GM23338 (cell line): ENCODE measurements at regions not wholly inside any gene's neighbourhood (a gene's known extent, or its start where the extent isn't known, plus 50 kb on each side); places are given as distances from the start of the nearest gene placed in this dataset.

Experiments used
- CREB1 ChIP-seq: fragments of 250-450 bp; sonication (Bioruptor Pico); IDR thresholded peaks from 2 replicates; pipeline ENCODE4 v1.5.0; 2020; ENCODE audit warnings: low read depth, mild to moderate bottlenecking, moderate library complexity
- EZH2 ChIP-seq: fragments of 200-600 bp; sonication (generic); IDR thresholded peaks from one replicate; pipeline ENCODE4 v1.8.0; 2017; ENCODE audit warnings: antibody characterized with exemption, mild to moderate bottlenecking, low read depth; ENCODE audit not compliant: unreplicated experiment
- EZH2phosphoT487 ChIP-seq: fragments of 200-600 bp; sonication (generic); IDR thresholded peaks from one replicate; pipeline ENCODE4 v1.8.1; 2018; ENCODE audit warnings: antibody characterized with exemption; ENCODE audit not compliant: unreplicated experiment
- JUNB ChIP-seq: IDR thresholded peaks from one replicate; pipeline ENCODE4 v1.6.1; 2016; ENCODE audit warnings: antibody characterized with exemption; ENCODE audit not compliant: unreplicated experiment
- NANOG ChIP-seq: IDR thresholded peaks from 2 replicates; pipeline ENCODE4 v1.6.1; 2016; ENCODE audit warnings: antibody characterized with exemption, borderline replicate concordance
- POLR2AphosphoS5 ChIP-seq: IDR thresholded peaks from 2 replicates; pipeline ENCODE4 v1.6.1; 2016; ENCODE audit warnings: antibody characterized with exemption, low read depth
- ZNF331 ChIP-seq: fragments of 250-450 bp; sonication (Bioruptor Pico); IDR thresholded peaks from 2 replicates; pipeline ENCODE4 v1.5.0; 2020; ENCODE audit warnings: low read depth, mild to moderate bottlenecking, moderate library complexity
- TF ChIP-seq, protein P1 (sequence below), 2 experiments: fragments of 200-600 bp in 1 of 2; sonication (generic) in 1 of 2; conservative IDR thresholded peaks; 2 replicates each; pipeline versions ENCODE4 v1.5.1 to v1.6.1; 2016 to 2017; ENCODE audit warnings: antibody characterized with exemption in 2 of 2, low read depth in 2 of 2, mild to moderate bottlenecking in 2 of 2, moderate library complexity in 1 of 2
- TF ChIP-seq, protein P2 (sequence below): IDR thresholded peaks from one replicate; pipeline ENCODE4 v1.6.1; 2018; ENCODE audit warnings: antibody characterized with exemption; ENCODE audit not compliant: unreplicated experiment
- TF ChIP-seq, protein P3 (sequence below): IDR thresholded peaks from 2 replicates; pipeline ENCODE4 v1.6.1; 2016; ENCODE audit warnings: antibody characterized with exemption

DNA sequence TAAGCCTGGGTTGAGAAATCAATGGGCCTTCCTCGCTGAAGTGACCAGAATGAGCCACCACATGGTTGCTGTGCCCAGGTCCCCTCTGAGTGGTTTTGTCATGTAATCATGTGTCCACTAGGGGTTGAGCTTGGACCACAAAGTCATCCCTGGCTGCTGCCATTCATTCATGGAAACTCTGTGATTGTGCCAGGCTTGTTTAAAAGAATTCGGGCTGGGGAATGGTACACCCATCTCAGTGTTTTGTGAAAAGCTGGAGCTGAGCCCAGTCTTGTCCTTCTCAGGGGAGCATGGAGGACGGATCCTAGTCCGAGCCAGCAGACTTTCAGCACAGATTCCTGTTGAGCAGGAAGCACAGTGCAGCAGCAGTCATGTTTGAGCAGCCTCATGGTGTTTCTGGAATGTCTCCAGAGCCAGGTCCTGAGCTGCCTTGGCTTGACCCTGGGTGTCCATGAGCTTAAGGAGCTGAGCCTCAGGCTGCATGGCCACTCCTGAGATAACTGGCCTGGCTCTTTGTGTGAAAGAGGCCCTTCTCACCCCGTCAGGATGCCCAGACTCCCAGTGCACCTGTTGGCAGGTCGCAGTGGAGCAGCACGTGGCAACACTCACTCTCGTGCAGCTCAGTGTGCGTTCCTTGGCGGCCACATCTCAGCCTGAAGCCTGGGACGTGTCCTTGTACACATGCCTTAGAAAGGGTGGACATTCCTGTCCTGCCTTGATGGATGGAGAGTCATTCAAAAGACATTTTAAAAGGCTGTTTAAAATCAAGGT, 260.3 kb upstream of the TPM1 start:
- no peak for TF ChIP-seq EZH2
- TF ChIP-seq EZH2phosphoT487, result no peak
- TF ChIP-seq, protein P1, sequence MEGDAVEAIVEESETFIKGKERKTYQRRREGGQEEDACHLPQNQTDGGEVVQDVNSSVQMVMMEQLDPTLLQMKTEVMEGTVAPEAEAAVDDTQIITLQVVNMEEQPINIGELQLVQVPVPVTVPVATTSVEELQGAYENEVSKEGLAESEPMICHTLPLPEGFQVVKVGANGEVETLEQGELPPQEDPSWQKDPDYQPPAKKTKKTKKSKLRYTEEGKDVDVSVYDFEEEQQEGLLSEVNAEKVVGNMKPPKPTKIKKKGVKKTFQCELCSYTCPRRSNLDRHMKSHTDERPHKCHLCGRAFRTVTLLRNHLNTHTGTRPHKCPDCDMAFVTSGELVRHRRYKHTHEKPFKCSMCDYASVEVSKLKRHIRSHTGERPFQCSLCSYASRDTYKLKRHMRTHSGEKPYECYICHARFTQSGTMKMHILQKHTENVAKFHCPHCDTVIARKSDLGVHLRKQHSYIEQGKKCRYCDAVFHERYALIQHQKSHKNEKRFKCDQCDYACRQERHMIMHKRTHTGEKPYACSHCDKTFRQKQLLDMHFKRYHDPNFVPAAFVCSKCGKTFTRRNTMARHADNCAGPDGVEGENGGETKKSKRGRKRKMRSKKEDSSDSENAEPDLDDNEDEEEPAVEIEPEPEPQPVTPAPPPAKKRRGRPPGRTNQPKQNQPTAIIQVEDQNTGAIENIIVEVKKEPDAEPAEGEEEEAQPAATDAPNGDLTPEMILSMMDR (conservative IDR thresholded peaks at IDR 0.05; ENCODE audit: low read depth in 2 of 2), result peak; percentile 72 to 90
- TF ChIP-seq, protein P2, sequence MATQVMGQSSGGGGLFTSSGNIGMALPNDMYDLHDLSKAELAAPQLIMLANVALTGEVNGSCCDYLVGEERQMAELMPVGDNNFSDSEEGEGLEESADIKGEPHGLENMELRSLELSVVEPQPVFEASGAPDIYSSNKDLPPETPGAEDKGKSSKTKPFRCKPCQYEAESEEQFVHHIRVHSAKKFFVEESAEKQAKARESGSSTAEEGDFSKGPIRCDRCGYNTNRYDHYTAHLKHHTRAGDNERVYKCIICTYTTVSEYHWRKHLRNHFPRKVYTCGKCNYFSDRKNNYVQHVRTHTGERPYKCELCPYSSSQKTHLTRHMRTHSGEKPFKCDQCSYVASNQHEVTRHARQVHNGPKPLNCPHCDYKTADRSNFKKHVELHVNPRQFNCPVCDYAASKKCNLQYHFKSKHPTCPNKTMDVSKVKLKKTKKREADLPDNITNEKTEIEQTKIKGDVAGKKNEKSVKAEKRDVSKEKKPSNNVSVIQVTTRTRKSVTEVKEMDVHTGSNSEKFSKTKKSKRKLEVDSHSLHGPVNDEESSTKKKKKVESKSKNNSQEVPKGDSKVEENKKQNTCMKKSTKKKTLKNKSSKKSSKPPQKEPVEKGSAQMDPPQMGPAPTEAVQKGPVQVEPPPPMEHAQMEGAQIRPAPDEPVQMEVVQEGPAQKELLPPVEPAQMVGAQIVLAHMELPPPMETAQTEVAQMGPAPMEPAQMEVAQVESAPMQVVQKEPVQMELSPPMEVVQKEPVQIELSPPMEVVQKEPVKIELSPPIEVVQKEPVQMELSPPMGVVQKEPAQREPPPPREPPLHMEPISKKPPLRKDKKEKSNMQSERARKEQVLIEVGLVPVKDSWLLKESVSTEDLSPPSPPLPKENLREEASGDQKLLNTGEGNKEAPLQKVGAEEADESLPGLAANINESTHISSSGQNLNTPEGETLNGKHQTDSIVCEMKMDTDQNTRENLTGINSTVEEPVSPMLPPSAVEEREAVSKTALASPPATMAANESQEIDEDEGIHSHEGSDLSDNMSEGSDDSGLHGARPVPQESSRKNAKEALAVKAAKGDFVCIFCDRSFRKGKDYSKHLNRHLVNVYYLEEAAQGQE, result no peak
- no peak for TF ChIP-seq NANOG
- no peak for TF ChIP-seq POLR2AphosphoS5
- TF ChIP-seq, protein P3, sequence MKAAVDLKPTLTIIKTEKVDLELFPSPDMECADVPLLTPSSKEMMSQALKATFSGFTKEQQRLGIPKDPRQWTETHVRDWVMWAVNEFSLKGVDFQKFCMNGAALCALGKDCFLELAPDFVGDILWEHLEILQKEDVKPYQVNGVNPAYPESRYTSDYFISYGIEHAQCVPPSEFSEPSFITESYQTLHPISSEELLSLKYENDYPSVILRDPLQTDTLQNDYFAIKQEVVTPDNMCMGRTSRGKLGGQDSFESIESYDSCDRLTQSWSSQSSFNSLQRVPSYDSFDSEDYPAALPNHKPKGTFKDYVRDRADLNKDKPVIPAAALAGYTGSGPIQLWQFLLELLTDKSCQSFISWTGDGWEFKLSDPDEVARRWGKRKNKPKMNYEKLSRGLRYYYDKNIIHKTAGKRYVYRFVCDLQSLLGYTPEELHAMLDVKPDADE, result no peak
- no peak for TF ChIP-seq JUNB
- no peak for TF ChIP-seq ZNF331 (CRISPR knock-in tag)
- no peak for TF ChIP-seq CREB1 (CRISPR knock-in tag)
